Left renal cortex interstitium (tissue), 4 donors: ENCODE measurements at regions not wholly inside any gene's neighbourhood (a gene's known extent, or its start where the extent isn't known, plus 50 kb on each side); places are given as distances from the start of the nearest gene placed in this dataset.

Source experiments
- DNase-seq, 4 donors: peaks; one replicate each; pipeline ENCODE4 v3.0.0-alpha.2; 2013; ENCODE audit warnings: low read depth in 4 of 4, low spot score in 2 of 4, missing footprints in 1 of 4

GRCh38 chr4:34678431-34678830, 1565.9 kb downstream of the ARAP2 start:
- DNase-seq: no peak

- no peak for DNase-seq
Observed at GRCh38 chr4:34679228-34679627, 1565.1 kb downstream of the ARAP2 start.

GRCh38 chr4:34709564-34709963, 1534.8 kb downstream of the ARAP2 start:
- no peak for DNase-seq

GRCh38 chr4:34718576-34719245, 1525.6 kb downstream of the ARAP2 start:
- no peak for DNase-seq

- DNase-seq: peak in 2 of 4 donors; percentile 13 to 41
Observed at GRCh38 chr4:34720571-34720970, 1523.7 kb downstream of the ARAP2 start.

GRCh38 chr4:34721835-34722234, 1522.5 kb downstream of the ARAP2 start:
- DNase-seq: no peak

GRCh38 chr4:34723605-34724004, 1520.7 kb downstream of the ARAP2 start:
- no peak for DNase-seq

GRCh38 chr4:34724491-34724890, 1519.8 kb downstream of the ARAP2 start:
- DNase-seq: no peak

- DNase-seq: no peak
Observed at GRCh38 chr4:34731070-34731469, 1513.2 kb downstream of the ARAP2 start.

- no peak for DNase-seq
Observed at GRCh38 chr4:34732176-34732950, 1512.0 kb downstream of the ARAP2 start.

GRCh38 chr4:34733185-34733941, 1511.0 kb downstream of the ARAP2 start:
- DNase-seq: no peak

GRCh38 chr4:34766935-34767334, 1477.4 kb downstream of the ARAP2 start:
- DNase-seq: no peak

GRCh38 chr4:34767407-34767806, 1476.9 kb downstream of the ARAP2 start:
- no peak for DNase-seq

GRCh38 chr4:34771632-34772031, 1472.7 kb downstream of the ARAP2 start:
- no peak for DNase-seq

GRCh38 chr4:34790131-34790530, 1454.2 kb downstream of the ARAP2 start:
- no peak for DNase-seq

GRCh38 chr4:34791209-34791608, 1453.1 kb downstream of the ARAP2 start:
- no peak for DNase-seq

- DNase-seq: no peak
Observed at GRCh38 chr4:34800953-34801352, 1443.4 kb downstream of the ARAP2 start.

GRCh38 chr4:34814266-34814665, 1430.0 kb downstream of the ARAP2 start:
- DNase-seq: no peak

- DNase-seq: no peak
Observed at GRCh38 chr4:34824515-34824914, 1419.8 kb downstream of the ARAP2 start.

GRCh38 chr4:34826660-34827059, 1417.7 kb downstream of the ARAP2 start:
- DNase-seq: no peak

GRCh38 chr4:34845926-34846325, 1398.4 kb downstream of the ARAP2 start:
- no peak for DNase-seq

- no peak for DNase-seq
Observed at GRCh38 chr4:34850421-34850820, 1393.9 kb downstream of the ARAP2 start.
